Heart right ventricle (tissue), 16 donors: ENCODE measurements at regions not wholly inside any gene's neighbourhood (a gene's known extent, or its start where the extent isn't known, plus 50 kb on each side); places are given as distances from the start of the nearest gene placed in this dataset.

Experiments used
- ATAC-seq, 8 donors: fragments of 200-7000 bp; cut with Tn5 transposase; one replicate each; pipeline ENCODE4 v1.9.1; 2020; ENCODE audit warnings: mild to moderate bottlenecking in 8 of 8, moderate library complexity in 8 of 8, moderate number of reproducible peaks in 1 of 8
- DNase-seq, 2 donors: peaks; one replicate each; pipeline ENCODE4 v3.0.0-alpha.2; 2020
- H3K27ac ChIP-seq, 10 donors: fragments of 200-600 bp; sonication (generic) in 2 of 10; one replicate each; pipeline versions ENCODE4 v1.5.0 to v1.8.0; 2020 to 2022; ENCODE audit warnings: mild to moderate bottlenecking in 3 of 10
- H3K27me3 ChIP-seq, 7 donors: fragments of 200-600 bp; one replicate each; pipeline ENCODE4 v1.8.0; 2021 to 2022; ENCODE audit warnings: mild to moderate bottlenecking in 2 of 7
- H3K36me3 ChIP-seq, 9 donors: fragments of 200-600 bp; sonication (generic) in 1 of 9; one replicate each; pipeline versions ENCODE4 v1.5.0 to v1.8.0; 2020 to 2022; ENCODE audit warnings: mild to moderate bottlenecking in 2 of 9
- H3K4me1 ChIP-seq, 9 donors: fragments of 200-600 bp; sonication (generic) in 1 of 9; one replicate each; pipeline versions ENCODE4 v1.5.0 to v1.8.0; 2020 to 2022; ENCODE audit warnings: mild to moderate bottlenecking in 4 of 9
- H3K4me3 ChIP-seq, 10 donors: fragments of 200-600 bp; sonication (generic) in 2 of 10; one replicate each; pipeline versions ENCODE4 v1.5.0 to v1.8.0; 2020 to 2022; ENCODE audit warnings: mild to moderate bottlenecking in 7 of 10, moderate library complexity in 2 of 10
- H3K9me3 ChIP-seq, 11 donors: fragments of 200-600 bp in 10 of 11; sonication (generic) in 2 of 11; one replicate each; pipeline versions ENCODE4 v1.5.0 to v1.8.0; 2013 to 2022; ENCODE audit warnings: mild to moderate bottlenecking in 2 of 11, control low read depth in 1 of 11, moderate library complexity in 1 of 11
- WGBS, 2 donors: extraction: QIAGEN DNeasy Blood & Tissue Kit; methylation state at CpG; one replicate each; pipeline ENCODE4 v1.1.7; 2013; ENCODE audit warnings: inconsistent platforms in 1 of 2; 5-methylcytosine and 5-hydroxymethylcytosine counted together
- intact Hi-C, 10 donors: fragments of 100-400 bp; cut with DNase I; formaldehyde crosslinking; loops; one replicate each; pipeline versions ENCODE4 v1.11.1 to v1.14.2; 2022
- TF ChIP-seq, protein P1 (sequence below), 9 donors: fragments of 200-600 bp; sonication (generic) in 2 of 9; IDR thresholded peaks; one replicate each; pipeline versions ENCODE4 v1.5.0 to v1.8.0; 2021 to 2022; ENCODE audit warnings: antibody characterized with exemption in 9 of 9, mild to moderate bottlenecking in 5 of 9, moderate library complexity in 1 of 9
- donor health status: Arrhythmogenic right ventricular cardiomyopathy.
- donor health status: ischemic (EF 13 %, LVEDD 7.1; RV severe dilation, severe dysfunction).
- donor health status: healthy with polysubstance abuse.
- donor health status: DM: no; HTN: yes; CAD: no.
- donor health status: DM: no; HTN: no; CAD: no.
- donor health status: ischemic (EF 25% LVEDD 6.9; RV normal size, moderate dysfunction).
- donor health status: ischemic (EF 25% LVEDD 5.7; RV mildly dilated, moderate dysfunction).
- donor health status: healthy.
- donor health status: DM: yes; HTN: yes; CAD: no.
- donor health status: Ischemic cardiomyopathy.
- donor health status: ischemic (EF 35%, LVEDD 5.7; RV mildly dilated, moderate dysfunction).
- donor health status: nonischemic (EF 11% LVEDD 7.7; RV severe dilation, severe dysfunction).
- donor health status: DM: yes; HTN: yes; CAD: no.
- donor health status: PGD.
- donor health status: ischemic (EF 29% LVEDD 5.4; RV normal size, mild dysfunction).
- donor health status: nonischemic (EF 23%, LVEDD 6.1; RV moderate dilation, normal function).

- intact Hi-C loops = loop anchor here in 2 of 10 donors (5.0 kb wide), 2 partner anchors 35 to 45 kb away; no protein-coding TSS in a partner anchor
Measured at GRCh38 chr2:39487398-39488250, 50.5 kb upstream of the MAP4K3 start.

DNA sequence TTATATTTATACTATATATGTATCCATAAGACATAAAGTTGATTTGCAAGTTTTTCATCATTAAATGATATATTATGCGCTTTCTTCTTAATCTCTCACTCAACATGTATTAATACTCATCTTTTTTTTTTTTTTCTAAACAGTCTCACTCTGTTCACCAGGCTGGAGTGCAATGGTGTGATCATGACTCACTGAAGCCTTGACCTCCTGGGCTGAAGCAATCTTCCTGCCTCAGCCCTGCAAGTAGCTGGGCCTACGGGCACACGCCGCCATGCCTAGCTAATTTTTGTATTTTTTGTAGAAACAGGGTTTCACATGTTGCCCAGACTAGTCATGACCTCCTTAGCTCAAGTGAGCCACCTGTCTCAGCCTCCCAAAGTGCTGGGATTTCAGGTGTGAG lies 51.4 kb upstream of the MAP4K3 start:
- intact Hi-C loops = loop anchor here in 2 of 10 donors (5.0 kb wide), 2 partner anchors 36 to 46 kb away; no protein-coding TSS in a partner anchor
- 84 to 98% methylated on average over 4 of the region's 4 CpGs for WGBS, 2 donors
- no peak for ATAC-seq

More at GRCh38 chr2:39487398-39488250, 50.5 kb upstream of the MAP4K3 start:
- Histone ChIP-seq H3K36me3 (no peaks in the 10 kb centered on the region), H3K9me3 (no peaks in the 10 kb centered on the region), H3K27me3 (no peaks in the 10 kb centered on the region), H3K27ac (no peak overlapping the region), H3K4me1 (peaks cover 0 to 55% (median 31%) of the 10 kb centered on the region in 9 donors), H3K4me3 (no peak overlapping the region)
- 30 to 33% methylated on average over 4 of the region's 4 CpGs for WGBS, 2 donors
- DNase-seq = no peak
- ATAC-seq = no peak
- TF ChIP-seq, protein P1, sequence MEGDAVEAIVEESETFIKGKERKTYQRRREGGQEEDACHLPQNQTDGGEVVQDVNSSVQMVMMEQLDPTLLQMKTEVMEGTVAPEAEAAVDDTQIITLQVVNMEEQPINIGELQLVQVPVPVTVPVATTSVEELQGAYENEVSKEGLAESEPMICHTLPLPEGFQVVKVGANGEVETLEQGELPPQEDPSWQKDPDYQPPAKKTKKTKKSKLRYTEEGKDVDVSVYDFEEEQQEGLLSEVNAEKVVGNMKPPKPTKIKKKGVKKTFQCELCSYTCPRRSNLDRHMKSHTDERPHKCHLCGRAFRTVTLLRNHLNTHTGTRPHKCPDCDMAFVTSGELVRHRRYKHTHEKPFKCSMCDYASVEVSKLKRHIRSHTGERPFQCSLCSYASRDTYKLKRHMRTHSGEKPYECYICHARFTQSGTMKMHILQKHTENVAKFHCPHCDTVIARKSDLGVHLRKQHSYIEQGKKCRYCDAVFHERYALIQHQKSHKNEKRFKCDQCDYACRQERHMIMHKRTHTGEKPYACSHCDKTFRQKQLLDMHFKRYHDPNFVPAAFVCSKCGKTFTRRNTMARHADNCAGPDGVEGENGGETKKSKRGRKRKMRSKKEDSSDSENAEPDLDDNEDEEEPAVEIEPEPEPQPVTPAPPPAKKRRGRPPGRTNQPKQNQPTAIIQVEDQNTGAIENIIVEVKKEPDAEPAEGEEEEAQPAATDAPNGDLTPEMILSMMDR (IDR thresholded peaks at IDR 0.05) = no peak

DNA sequence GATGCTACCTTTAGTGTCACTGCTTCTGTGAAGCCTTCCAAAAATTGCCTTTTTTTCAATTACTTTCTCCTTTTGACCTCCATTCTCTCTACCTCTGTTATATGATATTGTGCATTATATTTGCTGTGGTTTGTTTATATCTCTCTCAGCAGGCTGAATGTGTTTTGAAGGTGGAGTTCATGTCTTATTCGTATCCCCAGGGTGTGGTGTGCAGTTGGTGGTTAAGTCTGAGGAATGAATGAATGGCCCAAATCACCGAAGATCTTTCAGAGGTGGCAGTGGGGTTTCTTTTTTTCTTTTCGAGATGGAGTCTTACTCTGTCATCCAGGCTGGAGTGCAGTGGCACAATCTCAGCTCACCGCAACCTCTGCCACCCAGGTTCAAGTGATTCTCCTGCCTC lies 53.5 kb upstream of the MAP4K3 start:
- intact Hi-C loops = no loop called here
- H3K9me3 ChIP-seq = no peaks in the 10 kb centered on the region
- no peak overlapping the region for H3K4me3 ChIP-seq
- ATAC-seq = no peak
- DNase-seq = no peak
- WGBS, 2 donors = 94 to 96% methylated on average over 4 of the region's 4 CpGs
- H3K4me1 ChIP-seq = peaks cover 0 to 52% (median 27%) of the 10 kb centered on the region in 9 donors
- H3K27ac ChIP-seq = no peak overlapping the region
- TF ChIP-seq, protein P1 (IDR thresholded peaks at IDR 0.05) = no peak
- H3K36me3 ChIP-seq = no peaks in the 10 kb centered on the region
- no peaks in the 10 kb centered on the region for H3K27me3 ChIP-seq

More for the DNA sequence above, 51.4 kb upstream of the MAP4K3 start:
- Histone ChIP-seq H3K27me3 (no peaks in the 10 kb centered on the region), H3K27ac (peak overlapping the region in 1 of 10 donors; percentile 41), H3K4me3 (no peak overlapping the region), H3K4me1 (peaks cover 0 to 55% (median 33%) of the 10 kb centered on the region in 9 donors), H3K36me3 (no peaks in the 10 kb centered on the region), H3K9me3 (no peaks in the 10 kb centered on the region)
- TF ChIP-seq, protein P1 (IDR thresholded peaks at IDR 0.05) = no peak
- DNase-seq = no peak

GRCh38 chr2:39491653-39492052 lies 54.6 kb upstream of the MAP4K3 start:
- H3K27me3 ChIP-seq = no peaks in the 10 kb centered on the region
- H3K4me1 ChIP-seq = peaks cover 0 to 57% (median 22%) of the 10 kb centered on the region in 9 donors
- no peak overlapping the region for H3K4me3 ChIP-seq
- ATAC-seq = no peak
- WGBS, 2 donors = 96% methylated on average over 4 of the region's 4 CpGs
- intact Hi-C loops = no loop called here
- peak overlapping the region in 7 of 10 donors; percentile 11 to 85 (median 71) for H3K27ac ChIP-seq
- H3K9me3 ChIP-seq = no peaks in the 10 kb centered on the region
- no peak for DNase-seq
- TF ChIP-seq, protein P1 (IDR thresholded peaks at IDR 0.05) = no peak
- H3K36me3 ChIP-seq = no peaks in the 10 kb centered on the region
